ENCODE measurements at regions not wholly inside any gene's neighbourhood (a gene's known extent, or its start where the extent isn't known, plus 50 kb on each side); places are given as distances from the start of the nearest gene placed in this dataset.

- TF ChIP-seq ZNF518A (tag by site-specific recombination; conservative IDR thresholded peaks at IDR 0.05; ENCODE audit: low read depth) (no peak), ZNF701 (tag by site-specific recombination; IDR thresholded peaks at IDR 0.05) (no peak), ZNF580 (tag by site-specific recombination; IDR thresholded peaks at IDR 0.05) (no peak), ZNF585B (tag by site-specific recombination; IDR thresholded peaks at IDR 0.05) (no peak), ZNF302 (tag by site-specific recombination; IDR thresholded peaks at IDR 0.05; ENCODE audit: low read depth) (no peak), REST (tag by site-specific recombination; IDR thresholded peaks at IDR 0.05) (no peak), ZNF350 (tag by site-specific recombination; IDR thresholded peaks at IDR 0.05) (no peak), ZNF169 (tag by site-specific recombination; IDR thresholded peaks at IDR 0.05) (no peak), ZBTB7A (tag by site-specific recombination; IDR thresholded peaks at IDR 0.05; ENCODE audit: low read depth) (no peak), SETDB1 (IDR thresholded peaks at IDR 0.05; ENCODE audit: insufficient read length, low read length) (no peak), ZBTB10 (tag by site-specific recombination; IDR thresholded peaks at IDR 0.05) (no peak), KLF17 (tag by site-specific recombination; IDR thresholded peaks at IDR 0.05) (no peak)
These were observed 481.5 kb downstream of the BCOR start (continued) for GRCh38 chrX:39616098-39616729.

GRCh38 chrX:39616731-39617130 lies 481.0 kb downstream of the BCOR start:
- Histone ChIP-seq H3K4me1 (ENCODE audit: control insufficient read depth, insufficient read depth, low read length) (no peaks in the 10 kb centered on the region; the same call in 1 of the 2 replicates), H3K9me3 (ENCODE audit: control insufficient read depth, insufficient read depth, low read depth, low read length) (no peaks in the 10 kb centered on the region), H3K4me3 (ENCODE audit: low read depth, low read length) (no peak overlapping the region), H3K27ac (ENCODE audit: extremely low read depth, low read depth, low read length) (no peak overlapping the region), H3K36me3 (ENCODE audit: control insufficient read depth in 2 of 2, insufficient read depth in 1 of 2, low read length in 2 of 2) (no peaks in the 10 kb centered on the region)
- ChIA-PET POLR2A (no interaction called here), CTCF (interaction anchor here (0.6 kb wide), 1 partner anchor 30 kb away, joined by 3 read pairs; no protein-coding TSS in a partner anchor)
- no peak for TF ChIP-seq ZNF146 (tag by site-specific recombination; IDR thresholded peaks at IDR 0.05)
- no peak for TF ChIP-seq ZNF670 (tag by site-specific recombination; IDR thresholded peaks at IDR 0.05; ENCODE audit: low read depth)
- no peak for TF ChIP-seq TCF7L2 (IDR thresholded peaks at IDR 0.05; ENCODE audit: borderline replicate concordance, low read depth, low read length)
- no peak for TF ChIP-seq TRIM28 (IDR thresholded peaks at IDR 0.05; ENCODE audit: borderline replicate concordance, low read length)
- no peak for TF ChIP-seq ZSCAN18 (tag by site-specific recombination; IDR thresholded peaks at IDR 0.05)
- TF ChIP-seq ZNF398 (tag by site-specific recombination; IDR thresholded peaks at IDR 0.05): no peak
- TF ChIP-seq ZNF184 (tag by site-specific recombination; IDR thresholded peaks at IDR 0.05): no peak
- TF ChIP-seq ZNF114 (tag by site-specific recombination; IDR thresholded peaks at IDR 0.05): no peak

Data from HEK293 (cell line).